ENCODE measurements at regions not wholly inside any gene's neighbourhood (a gene's known extent, or its start where the extent isn't known, plus 50 kb on each side); places are given as distances from the start of the nearest gene placed in this dataset.

DNA sequence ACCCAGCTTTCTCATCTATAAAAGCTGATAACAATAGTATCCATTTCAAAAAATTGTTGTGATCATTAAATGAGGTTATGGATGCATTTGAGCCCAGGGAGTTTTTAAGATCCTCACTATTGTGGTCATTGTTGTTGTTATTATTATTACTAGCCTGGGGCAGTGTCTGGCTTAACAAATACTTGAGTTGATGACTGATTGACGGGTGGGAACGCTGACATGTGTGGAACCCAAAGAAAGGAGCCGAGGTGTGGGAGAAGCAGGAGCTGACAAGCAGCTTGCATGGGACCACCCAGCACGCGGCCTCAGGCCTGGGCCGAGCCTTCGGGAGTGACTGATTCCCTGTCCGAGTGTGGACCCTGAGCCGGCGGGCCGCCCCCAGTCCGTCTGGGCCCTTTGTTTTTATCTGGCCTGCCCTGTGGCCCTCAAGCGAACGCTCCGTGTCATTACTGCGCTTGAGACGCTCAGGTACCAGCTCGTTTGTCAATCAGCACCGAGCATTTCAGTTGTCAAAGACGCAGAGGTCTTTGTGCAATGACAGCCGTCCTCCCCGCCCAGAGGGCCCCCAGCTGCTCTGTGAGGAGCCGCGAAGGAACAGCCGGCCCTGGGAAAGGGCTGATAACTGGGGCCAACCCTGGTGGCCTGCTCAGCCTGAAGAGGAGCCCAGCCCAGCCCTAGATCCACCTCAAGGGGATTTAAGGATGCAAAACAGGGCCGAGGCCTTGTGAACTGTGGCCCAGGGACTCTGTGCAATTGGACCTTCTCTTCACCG lies 132.9 kb upstream of the FOXF1 start:
- no peak for DNase-seq

DNA sequence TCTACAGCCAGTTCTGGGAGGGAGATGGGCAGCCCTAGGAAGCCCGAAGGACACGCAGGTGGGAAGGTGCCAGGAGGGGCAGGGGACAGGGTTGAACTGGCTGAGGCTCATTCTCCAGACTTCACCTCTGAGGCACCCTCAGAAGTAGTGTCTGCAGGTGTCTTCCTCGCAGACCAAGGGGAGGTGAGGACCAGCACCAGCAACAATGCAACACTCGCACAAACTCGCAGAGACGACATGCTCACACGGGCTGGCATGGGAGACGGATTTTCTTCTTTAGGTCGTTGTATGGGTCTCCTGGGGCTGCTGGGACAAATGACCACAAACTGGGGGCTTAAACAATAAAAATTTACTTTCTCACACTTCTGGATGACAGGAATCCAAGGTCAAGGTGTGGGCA lies 132.2 kb upstream of the FOXF1 start:
- no peak for DNase-seq

DNA sequence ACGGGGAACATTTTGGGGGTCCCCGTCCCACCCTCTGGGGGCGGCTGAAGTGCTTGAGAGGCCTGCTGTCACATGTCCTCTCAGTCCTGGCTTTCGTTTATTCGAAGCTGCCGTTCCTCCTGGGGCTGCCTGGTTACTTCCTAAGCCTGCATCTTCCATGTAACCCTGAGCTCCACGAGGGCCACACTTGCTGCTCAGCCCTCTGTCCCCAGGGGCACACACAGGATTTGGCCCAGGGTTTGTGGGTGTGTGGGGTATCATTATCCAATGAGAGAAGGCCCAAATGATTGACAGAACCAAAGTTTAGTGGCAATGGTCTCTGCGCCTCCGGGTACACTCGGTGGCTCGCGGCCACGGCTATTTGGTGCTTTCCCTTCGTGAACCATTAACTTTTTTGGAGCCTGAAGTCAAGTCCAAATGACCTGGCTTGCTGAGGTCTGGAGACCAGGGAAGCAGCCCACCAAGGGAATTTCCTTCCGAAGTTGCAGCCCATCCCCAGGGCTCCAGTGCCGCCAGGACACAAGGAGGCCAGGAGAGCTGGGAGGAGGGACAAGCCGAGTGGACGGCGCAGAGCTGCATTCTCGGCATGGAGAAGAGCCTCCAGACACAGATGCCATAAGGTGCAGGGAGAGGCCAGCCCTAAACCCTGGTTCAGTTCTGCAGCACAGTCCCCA lies 131.4 kb upstream of the FOXF1 start:
- no peak for DNase-seq

DNA sequence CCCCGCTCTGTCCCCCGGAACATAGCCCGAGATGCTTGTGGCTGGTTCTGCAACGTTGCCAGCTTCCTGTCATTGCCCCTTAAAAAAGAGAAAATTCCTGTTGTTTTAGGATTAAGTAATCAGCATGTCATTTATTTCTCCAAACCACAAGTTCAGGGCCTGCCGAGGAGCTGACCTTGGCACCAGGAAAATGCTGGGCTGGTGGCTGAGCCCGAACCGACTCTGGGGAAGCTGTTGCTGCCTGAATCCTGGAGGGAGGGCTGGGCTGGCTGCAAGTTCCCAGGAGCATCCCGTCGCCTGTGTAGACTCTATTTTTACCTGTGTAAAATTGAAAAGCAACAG lies 130.9 kb upstream of the FOXF1 start:
- no peak for DNase-seq

DNA sequence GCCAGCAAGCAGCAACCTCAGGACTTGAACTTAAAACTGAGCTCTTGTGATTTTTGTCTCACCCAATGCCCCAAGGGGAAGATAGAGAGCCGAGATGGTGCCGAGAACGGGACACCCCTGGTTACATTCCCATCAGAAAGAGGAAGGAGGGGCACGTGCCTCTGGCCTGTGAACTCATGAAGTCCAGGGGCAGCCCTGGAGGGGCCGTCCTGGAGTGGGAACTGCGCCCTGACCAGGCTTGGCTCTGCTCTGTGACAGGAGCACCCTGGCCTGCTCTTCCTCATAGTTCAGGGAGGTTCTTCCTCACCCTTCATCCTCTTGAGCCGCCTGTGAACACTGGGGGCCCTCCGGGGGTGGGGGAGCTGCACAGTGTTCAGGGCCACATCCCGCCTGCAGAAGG lies 130.3 kb upstream of the FOXF1 start:
- no peak for DNase-seq

DNA sequence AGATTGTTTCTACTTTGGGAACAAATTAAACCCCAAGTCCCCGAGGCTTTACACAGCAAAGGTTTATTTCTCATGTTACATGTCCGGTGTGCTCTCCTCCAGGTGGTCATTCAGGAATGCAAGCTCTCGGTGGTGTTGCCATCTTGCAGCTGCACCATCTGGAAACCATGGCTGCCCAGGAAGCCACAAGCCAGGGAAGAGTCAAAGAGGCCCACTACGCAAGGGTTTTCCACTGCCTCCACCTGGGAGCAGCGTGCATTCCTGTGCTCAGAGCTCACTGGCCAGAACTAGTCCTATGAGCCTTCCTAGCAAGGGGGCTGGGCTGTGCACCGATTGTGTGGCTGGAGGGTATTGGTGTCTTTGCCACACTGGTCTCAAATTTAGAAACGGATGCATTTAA lies 128.8 kb upstream of the FOXF1 start:
- DNase-seq: no peak

DNA sequence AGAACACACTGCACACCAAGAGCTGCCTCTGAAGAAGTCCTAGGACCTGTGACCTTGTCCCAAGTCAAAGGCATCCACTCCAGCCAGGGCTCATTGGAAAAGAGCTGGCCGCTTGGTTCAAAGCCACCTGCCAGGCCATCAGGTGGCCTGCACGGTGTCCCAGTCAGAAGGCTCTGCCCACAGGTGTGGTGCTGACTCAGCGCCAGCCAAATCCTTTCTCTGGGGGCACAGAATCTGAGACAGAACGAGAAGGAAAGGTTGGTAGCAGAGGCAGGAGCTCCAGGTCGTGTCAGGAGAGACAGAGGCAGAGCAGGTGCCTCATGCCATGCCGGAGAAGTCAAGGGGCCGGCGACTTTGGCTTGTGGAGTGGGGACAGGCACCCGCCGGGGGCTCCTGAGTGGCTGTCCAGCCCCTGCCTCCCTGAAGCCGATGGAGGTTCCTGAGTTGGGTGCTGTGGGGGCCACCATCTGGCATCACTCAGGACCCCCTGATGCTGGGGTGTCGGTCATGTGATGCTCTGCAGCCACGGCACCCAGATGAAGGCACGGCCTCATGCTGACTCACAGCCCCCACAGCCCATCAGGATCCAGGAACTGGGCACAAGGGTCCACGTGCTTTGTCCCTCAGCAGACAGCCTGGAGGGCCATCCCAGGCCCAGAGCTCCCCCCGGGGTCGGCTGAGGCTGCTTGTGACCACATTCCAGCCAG lies 128.1 kb upstream of the FOXF1 start:
- no peak for DNase-seq

DNA sequence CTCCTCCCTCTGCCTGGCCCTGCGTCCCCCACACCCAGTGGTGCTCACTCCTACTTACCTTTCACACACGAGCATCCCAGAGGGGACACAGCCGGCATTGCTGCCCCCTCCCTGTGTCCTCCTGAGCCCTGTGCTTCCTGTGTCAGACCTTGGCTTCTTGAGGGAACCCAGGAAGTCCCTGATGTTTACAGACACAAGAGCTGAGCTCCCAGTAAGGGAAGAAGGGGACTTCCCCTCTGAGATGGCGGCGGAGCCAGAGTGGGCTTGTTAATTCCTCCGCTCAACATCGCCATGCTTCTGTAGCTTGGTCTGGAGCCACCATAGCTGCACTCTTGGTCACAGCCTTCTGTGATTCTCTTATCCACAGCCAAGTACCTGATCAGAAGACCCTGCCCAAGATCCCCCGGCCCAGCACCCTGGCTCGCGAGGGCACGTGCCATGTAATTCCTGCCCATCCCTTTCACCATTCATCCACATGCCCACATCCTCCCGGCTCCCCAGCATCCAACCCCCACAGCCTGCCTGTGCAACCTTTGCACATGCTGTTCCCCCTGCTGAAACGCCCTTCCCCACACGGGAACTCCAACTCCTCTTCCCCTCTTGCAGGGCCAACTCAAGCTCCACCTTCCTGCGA lies 127.4 kb upstream of the FOXF1 start:
- DNase-seq: no peak

DNA sequence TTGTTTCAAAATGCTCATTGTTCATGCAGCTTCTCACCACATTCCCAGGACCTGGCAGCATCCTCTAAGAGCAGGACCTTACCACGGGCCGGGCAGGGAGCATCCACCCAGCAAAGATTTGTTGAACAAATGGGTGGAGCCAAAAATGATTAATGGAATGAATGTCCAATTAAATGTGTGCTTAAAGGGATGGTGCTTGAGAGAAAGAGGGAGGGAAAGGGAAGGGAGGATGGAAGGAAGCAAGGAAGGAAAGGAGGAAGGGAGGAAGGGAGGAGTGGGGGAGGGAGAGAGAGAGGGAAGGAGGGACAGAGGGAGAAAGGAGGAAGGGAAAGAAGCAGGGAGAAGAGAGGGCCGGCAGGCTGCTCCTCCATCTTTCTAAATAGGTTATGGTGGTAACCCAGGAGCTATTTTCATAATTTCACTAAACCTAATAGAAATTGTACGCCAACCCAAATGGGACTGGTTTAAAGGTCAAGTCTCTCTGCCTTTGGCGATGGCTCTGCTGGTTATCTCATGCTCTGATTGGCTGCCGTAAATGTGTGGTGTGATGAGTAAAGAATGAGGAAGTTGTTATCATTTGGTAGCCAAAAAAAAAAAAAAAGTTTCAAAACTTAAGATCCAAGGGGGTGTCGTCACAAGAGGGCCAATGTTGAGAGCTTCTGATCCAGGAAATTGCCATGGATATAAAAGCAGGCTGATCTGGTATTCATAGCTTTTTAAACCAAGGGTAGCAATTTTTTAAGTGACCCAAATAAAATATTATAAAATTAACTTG lies 126.7 kb upstream of the FOXF1 start:
- no peak for DNase-seq

DNA sequence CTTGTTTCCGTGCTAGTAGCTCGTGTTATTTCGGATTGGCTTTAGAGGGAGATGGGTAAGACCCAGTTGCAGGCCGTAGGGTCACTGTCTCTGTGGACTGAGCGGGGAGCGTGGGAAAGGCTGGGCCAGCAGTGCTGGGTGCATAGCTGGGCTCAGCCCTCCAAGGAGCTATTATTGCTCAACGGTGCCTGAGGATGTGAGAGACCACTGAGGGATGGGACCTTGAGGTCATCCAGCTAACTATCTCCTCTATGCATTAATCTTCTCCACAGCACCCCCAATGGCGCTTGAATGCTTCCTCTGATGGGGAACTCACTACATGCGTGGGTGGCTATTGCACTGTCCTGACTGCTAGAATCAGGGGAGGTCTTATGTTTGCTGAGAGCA lies 126.1 kb upstream of the FOXF1 start:
- DNase-seq: no peak

DNA sequence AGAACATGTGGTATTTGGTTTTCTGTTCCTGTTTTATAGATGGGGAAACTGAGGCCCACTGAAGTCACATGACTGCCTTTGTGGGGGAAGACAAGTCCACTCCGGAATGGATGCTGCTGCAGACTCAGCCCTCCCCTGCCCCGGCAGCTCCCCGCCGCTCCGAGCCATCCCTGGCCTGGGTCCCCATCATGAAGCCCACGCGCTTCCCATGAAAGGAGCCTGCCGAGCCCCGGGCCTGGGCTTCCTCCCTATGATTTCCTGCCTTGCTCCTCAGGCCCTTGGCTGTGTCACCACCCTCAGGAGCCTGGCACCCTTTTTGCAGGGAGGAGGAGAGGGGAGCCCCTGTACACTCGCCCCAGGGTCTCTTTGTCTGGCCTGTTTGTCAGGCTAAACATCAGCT lies 125.3 kb upstream of the FOXF1 start:
- no peak for DNase-seq

DNA sequence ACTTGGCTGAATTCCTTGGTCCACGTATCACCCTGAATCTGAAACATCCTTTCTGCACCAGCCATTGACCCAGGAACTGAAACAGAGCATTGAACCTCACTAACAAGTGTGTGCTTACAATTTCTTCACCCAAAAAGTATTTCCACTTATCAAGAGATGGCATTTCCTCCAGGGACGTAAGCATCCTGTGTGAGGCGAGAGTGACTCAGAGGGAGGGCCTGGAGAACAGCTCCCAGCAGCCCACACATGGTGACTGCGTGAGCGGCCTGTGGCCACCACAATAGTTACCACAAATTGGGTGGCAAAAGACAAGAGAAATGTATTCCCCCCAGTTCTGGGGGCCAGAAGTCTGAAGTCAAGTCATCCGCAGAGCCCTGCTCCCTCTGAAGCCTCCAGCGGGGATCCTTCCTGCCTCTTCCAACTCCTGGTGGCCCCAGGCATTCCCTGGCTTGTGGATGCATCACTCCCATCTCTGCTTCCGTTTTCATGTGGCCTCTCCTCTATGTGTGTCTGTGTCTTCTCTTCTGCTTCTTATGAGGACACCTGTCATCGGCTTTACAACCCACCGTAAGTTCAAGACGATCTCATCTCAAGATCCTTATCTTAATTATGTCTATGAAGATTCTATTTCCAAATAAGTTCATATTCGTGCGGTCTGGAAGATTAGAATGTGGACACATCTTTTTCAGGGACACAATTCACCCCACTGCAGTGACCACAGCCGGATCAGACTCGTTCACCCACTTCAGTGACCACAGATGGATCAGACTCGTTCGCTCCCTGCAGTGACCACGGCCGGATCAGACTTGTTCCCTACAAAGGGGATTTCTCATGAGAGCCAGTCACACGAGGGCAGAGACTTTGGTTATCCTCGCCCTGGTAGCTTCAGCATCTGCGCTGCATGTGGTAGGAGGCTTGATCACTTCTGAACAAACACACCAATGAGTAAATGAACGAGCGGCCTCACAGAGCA lies 122.6 kb upstream of the FOXF1 start:
- DNase-seq: no peak

DNA sequence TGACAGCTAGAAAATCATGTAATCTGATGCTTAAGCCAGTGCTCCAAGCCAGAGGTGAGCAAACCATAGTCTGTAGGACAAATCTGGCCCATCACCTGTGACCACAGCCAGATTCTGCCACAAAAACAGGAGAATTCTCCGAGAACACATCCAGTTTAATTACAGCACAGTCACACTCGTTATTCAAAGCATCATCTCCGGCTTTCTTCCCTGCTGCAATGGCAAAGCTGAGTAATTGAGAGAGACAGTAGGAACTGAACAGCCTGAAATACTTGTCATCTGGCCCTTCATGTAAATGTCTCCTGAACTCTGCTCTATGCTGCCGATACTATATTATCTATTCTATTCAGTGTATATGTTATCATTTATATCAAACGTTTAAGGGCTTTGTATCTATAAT lies 121.4 kb upstream of the FOXF1 start:
- DNase-seq: no peak

DNA sequence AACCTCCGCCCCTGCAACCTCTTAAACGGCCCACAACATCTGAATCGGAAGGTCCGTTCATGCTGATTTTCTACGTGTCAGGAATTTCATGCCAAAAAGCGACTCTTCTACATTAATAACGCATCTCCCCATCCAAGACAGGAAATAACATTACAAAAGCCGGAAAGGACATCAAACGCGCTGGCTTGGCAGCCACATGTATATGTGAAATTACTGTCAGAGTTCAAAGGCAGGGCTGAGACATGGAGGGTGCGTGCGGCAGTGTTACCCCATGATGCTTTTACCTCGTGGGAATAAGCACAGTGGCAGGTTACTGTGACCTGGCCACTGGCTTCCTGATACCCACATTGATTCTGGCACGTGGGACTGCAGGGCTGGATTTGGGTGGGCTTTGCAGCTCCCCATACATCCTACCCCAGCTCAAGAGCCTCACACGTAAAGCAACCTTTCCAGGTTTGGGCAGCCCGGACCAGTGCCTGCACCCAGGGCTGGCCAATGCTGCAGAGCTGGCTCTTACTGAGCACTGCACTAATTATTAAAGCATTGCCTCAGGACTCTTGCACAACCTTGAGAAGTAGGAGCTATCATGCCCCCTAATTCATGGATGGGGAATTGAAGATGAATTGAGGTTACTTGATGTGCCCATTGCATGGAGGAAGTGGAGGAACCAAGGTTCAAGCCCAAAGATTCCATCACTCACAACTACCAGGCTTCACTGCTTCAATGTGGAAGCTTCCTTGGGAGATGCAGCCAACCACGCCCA lies 120.6 kb upstream of the FOXF1 start:
- no peak for DNase-seq

DNA sequence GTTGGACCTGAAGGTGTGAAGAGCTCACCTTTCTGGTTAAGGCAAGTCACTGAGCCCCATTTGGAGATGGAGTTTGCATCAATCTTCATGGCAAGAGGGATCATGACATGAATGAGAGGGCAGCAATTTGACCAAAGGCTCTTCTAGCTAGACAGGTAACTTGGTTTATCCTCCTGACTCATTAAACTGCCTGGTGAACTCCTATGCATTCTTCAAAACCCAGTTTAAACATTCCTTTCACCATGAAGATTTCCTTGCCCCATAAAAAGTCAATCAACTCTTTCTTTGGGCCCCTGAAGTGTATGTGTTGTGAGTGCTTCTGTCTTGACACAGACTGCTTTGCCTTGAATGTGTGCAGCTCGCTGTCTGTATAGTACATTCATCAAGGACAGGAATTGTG lies 120.0 kb upstream of the FOXF1 start:
- DNase-seq: no peak

DNA sequence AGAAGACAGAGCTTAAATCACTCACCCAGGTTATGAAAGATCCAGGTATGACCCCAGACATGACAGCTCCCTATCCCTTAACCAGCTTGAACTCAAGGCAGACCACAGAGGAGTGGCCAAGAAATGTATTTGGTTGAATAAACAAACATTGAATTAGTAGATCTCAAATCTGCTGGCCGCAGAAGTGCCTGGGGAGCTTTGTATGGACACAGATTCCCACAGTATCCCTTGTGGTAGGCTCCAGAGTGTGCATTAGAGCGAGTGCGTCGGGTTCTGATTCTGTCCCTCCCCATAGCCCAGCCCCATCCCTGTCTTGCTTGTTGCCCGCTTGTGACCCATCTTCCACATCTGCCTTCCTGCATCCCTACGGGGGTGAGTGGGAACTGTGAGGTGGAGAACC lies 118.8 kb upstream of the FOXF1 start:
- DNase-seq: no peak

DNA sequence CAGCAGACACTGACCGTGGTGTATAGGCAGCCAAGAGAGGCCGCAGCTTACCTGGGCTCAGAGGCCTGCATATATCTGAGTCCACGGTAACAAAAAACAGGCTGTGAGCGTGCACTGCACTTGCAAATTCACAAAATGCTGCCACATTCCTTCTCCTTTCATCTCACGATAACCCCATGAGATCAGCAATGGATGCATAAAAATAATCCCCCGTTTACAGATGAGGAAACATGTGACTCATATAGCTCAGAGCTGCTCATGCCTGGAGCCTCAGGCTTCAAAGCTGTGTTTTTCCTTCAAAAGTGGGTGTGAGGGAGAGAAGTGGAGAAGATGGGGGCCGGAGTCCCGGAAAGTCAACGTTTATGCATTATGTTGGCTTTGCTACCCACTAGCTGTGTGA lies 118.3 kb upstream of the FOXF1 start:
- DNase-seq: no peak

DNA sequence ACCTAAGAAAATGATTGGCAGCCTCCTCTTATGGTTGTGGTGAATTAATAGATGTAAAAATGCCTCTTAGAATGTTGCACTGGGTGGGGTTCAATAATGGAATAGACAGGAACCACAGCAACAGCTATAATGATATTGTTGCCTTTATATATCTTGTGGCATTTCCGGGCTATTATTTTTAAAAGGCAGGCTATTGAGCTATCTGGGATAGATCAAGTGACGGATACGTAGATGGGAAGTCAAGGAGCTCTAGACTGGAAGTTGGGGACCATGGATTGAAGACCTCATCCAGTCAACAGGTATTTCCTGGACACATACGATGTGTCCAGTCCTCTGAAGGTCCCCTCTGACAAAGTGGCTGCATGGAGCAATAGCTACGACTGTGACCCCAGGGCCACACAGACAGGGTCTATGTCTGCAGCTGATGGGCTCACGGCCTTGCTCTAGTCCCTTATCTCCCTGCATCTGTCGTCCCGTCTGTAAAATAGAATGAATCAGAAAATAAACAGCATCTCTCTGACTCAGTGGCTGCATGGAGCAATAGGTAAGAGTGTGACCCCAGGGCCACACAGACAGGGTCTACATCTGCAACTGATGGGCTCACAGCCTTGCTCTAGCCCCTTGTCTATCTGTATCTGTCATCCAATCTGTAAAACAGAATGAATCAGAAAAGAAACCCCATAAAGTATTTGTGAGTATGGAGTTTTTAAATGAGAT lies 117.7 kb upstream of the FOXF1 start:
- DNase-seq: no peak

DNA sequence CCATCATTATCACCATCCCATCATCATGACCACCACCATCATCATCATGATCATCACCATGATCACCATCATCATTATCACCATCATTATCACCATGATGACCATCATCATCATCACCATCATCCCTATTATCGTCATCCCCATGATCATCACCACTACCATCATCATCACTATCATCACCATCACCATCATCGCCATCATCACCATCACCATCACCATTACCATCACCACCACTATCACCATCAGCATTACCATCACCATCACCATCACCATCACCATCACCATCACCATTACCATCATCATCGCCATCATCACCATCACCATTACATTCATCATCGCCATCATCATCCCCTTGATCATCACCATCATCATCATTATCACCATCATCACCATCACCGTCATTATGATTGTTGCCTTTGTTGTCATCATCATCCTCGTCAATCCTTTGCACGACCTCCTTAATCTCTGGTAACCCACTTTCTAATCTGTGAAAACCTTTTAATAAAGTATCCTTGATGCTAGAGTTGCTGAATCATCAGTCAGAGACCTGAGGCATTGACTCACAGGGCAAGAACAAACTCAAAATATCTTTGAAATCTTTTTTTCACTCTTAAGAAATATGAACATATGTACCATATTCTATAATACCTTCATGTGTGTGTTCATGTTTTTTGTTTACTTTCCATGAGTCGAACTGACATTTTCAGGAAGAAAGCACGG lies 116.3 kb upstream of the FOXF1 start:
- no peak for DNase-seq

DNA sequence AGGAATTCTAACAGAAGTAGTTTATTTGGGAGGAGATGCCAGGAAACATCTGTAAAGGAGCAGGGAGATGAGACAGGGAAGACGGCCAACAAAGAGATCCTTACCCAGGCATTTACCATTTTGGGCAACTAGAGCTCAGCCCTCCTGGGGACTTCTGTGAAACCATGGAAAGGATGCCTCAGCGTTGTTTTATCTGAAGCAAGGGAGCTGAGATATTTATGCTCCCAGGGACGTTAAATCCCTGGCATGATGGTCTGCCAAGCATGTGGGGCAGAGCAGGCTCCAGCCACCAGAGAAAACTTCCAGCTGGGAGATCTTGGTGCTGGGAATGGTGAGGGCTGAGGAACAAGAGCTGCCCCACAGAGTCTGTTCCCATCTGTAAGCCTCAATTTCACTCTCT lies 114.8 kb upstream of the FOXF1 start:
- no peak for DNase-seq

All from CD4-positive, alpha-beta T cell treated with Interleukin-4 for 4 hours (primary cell).